Adrenal gland (tissue), 9 donors: ENCODE measurements at regions not wholly inside any gene's neighbourhood (a gene's known extent, or its start where the extent isn't known, plus 50 kb on each side); places are given as distances from the start of the nearest gene placed in this dataset.

ENCODE experiments used
- DNase-seq, 7 donors: peaks; one replicate each; pipeline ENCODE4 v3.0.0-alpha.2; 2019 to 2020
- H3K27ac ChIP-seq, 5 donors: fragments of 200-600 bp; sonication (generic) in 4 of 5; 1 replicate in 3 of 5; 2 replicates in 2 of 5; pipeline versions ENCODE4 v1.5.1 to v1.8.0; 2016 to 2020; ENCODE audit warnings: mild to moderate bottlenecking in 1 of 5
- H3K27me3 ChIP-seq: fragments of 200-600 bp; 2 replicates; pipeline ENCODE4 v1.8.0; 2021
- H3K36me3 ChIP-seq, 2 donors: fragments of 200-600 bp; replicated peaks in 1 of 2; 1 replicate in 1 of 2; 2 replicates in 1 of 2; pipeline versions ENCODE4 v1.5.1 to v1.8.0; 2018 to 2022
- H3K4me1 ChIP-seq, 2 donors: fragments of 200-600 bp; replicated peaks in 1 of 2; 1 replicate in 1 of 2; 2 replicates in 1 of 2; pipeline versions ENCODE4 v1.5.1 to v1.8.0; 2018 to 2021
- H3K4me3 ChIP-seq, 4 donors: fragments of 200-600 bp; sonication (generic) in 3 of 4; one replicate each; pipeline ENCODE4 v1.5.1; 2016 to 2018
- H3K9me3 ChIP-seq, 3 donors: fragments of 200-600 bp; sonication (generic) in 1 of 3; replicated peaks in 1 of 3; 1 replicate in 2 of 3; 2 replicates in 1 of 3; pipeline versions ENCODE4 v1.5.1 to v1.8.0; 2016 to 2021
- POLR2A ChIP-seq, 2 donors: fragments of 450-650 bp; IDR thresholded peaks; one replicate each; pipeline ENCODE4 v1.6.1; 2017; ENCODE audit warnings: antibody characterized with exemption in 2 of 2, mild to moderate bottlenecking in 2 of 2, moderate library complexity in 1 of 2
- WGBS, 4 donors: extraction: QIAGEN DNeasy Blood & Tissue Kit in 2 of 4; methylation state at CpG; one replicate each; pipeline versions ENCODE4 v1.1.5 to v1.1.7; 2013 to 2017; 5-methylcytosine and 5-hydroxymethylcytosine counted together
- intact Hi-C, 2 donors: fragments of 100-400 bp; cut with DNase I; formaldehyde crosslinking; loops; one replicate each; pipeline versions ENCODE4 v1.14.1 to v1.15.0; 2022 to 2023
- TF ChIP-seq, protein P1 (sequence below), 6 experiments: fragments of 450-650 bp in 4 of 6; fragments of 200-600 bp in 2 of 6; sonication (generic) in 1 of 6; IDR thresholded peaks; 1 replicate in 5 of 6; 2 replicates in 1 of 6; pipeline versions ENCODE4 v1.5.1 to v1.8.0; 2016 to 2021; ENCODE audit warnings: antibody characterized with exemption in 6 of 6, mild to moderate bottlenecking in 2 of 6, moderate library complexity in 1 of 6
- donor health status: healthy with polysubstance abuse.
- donor health status: Bipolar disorder and iron deficiency.
- donor health status: DM: yes; HTN: yes; CAD: no.
- donor health status: DM: no; HTN: no; CAD: no.
- donor health status: DM: no; HTN: no; CAD: no.

DNA sequence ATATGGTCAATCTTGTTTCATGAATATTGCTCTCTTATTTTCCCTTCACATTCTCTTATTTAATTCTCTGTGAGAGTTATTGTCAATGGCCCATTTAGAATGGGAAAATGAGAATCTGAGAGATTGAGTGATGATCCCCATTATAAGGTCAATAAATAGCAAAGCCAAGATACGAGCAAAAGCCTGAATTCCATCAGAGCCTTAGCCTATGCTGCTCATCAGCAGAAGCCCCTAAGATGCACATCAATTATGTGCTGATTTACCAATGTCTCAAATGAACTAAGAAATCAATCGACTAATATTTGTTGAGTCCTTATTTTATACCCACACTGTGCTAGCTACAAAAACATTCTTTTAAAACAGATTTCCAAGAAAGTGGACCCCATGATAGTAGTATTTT, 330.8 kb upstream of the DDI1 start:
- Histone ChIP-seq H3K4me1 (peaks cover 0 to 6% of the 10 kb centered on the region in 2 donors), H3K9me3 (no peaks in the 10 kb centered on the region), H3K27me3 (no peaks in the 10 kb centered on the region), H3K27ac (no peak overlapping the region), H3K36me3 (no peaks in the 10 kb centered on the region), H3K4me3 (no peak overlapping the region)
- WGBS, 4 donors = 86 to 94% (median 92%) methylated on average over 2 of the region's 2 CpGs
- intact Hi-C loops = no loop called here
- DNase-seq = no peak
- TF ChIP-seq POLR2A (IDR thresholded peaks at IDR 0.05) = no peak
- TF ChIP-seq, protein P1, sequence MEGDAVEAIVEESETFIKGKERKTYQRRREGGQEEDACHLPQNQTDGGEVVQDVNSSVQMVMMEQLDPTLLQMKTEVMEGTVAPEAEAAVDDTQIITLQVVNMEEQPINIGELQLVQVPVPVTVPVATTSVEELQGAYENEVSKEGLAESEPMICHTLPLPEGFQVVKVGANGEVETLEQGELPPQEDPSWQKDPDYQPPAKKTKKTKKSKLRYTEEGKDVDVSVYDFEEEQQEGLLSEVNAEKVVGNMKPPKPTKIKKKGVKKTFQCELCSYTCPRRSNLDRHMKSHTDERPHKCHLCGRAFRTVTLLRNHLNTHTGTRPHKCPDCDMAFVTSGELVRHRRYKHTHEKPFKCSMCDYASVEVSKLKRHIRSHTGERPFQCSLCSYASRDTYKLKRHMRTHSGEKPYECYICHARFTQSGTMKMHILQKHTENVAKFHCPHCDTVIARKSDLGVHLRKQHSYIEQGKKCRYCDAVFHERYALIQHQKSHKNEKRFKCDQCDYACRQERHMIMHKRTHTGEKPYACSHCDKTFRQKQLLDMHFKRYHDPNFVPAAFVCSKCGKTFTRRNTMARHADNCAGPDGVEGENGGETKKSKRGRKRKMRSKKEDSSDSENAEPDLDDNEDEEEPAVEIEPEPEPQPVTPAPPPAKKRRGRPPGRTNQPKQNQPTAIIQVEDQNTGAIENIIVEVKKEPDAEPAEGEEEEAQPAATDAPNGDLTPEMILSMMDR (IDR thresholded peaks at IDR 0.05) = no peak

DNA sequence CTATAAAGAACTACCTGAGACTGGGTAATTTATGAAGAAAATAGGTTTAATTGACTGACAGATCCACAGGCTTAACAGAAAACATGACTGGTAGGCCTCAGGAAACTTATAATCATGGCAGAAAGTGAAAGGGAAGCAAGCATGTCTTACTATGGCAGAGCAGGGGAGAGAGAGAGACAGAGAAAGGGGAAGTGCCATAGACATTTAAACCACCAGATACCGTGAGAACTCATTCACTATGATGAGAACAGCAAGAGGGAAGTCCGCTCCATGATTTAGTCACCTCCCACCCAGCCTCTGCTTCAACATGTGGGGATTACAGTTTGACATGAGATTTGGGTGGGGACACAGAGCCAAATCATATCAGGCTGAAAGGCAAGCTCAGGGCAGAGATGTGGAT, 327.1 kb upstream of the DDI1 start:
- Histone ChIP-seq H3K27me3 (no peaks in the 10 kb centered on the region), H3K27ac (no peak overlapping the region), H3K9me3 (no peaks in the 10 kb centered on the region), H3K4me1 (no peaks in the 10 kb centered on the region), H3K36me3 (no peaks in the 10 kb centered on the region), H3K4me3 (no peak overlapping the region)
- no peak for DNase-seq
- 39 to 52% (median 48%) methylated on average over 2 of the region's 2 CpGs for WGBS, 4 donors
- TF ChIP-seq POLR2A (IDR thresholded peaks at IDR 0.05) = no peak
- TF ChIP-seq, protein P1 (IDR thresholded peaks at IDR 0.05) = no peak
- intact Hi-C loops = no loop called here

DNA sequence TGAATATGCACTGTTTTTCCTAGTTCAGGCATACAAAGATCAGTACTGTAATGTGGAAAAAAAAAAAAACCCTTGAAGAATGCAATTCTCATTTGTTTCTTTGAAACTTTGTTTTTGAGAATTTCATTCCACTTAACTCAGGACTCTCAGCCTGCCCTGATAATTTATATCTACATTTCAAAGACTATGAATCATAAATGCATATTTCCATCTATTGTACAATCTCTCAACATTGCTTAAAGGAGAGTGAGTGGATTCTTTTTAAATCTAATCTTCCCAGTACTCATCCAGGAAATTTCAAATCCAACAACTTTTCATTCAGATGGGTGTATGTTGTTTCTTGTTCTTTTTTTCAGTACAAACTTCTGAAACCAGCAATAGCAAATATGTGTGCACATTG, 322.2 kb upstream of the DDI1 start:
- no peak overlapping the region for H3K27ac ChIP-seq
- no peaks in the 10 kb centered on the region for H3K9me3 ChIP-seq
- H3K36me3 ChIP-seq = no peaks in the 10 kb centered on the region
- intact Hi-C loops = no loop called here
- no peaks in the 10 kb centered on the region for H3K4me1 ChIP-seq
- H3K27me3 ChIP-seq = no peaks in the 10 kb centered on the region
- TF ChIP-seq, protein P1 (IDR thresholded peaks at IDR 0.05) = no peak
- no peak for TF ChIP-seq POLR2A (IDR thresholded peaks at IDR 0.05)
- H3K4me3 ChIP-seq = no peak overlapping the region
- DNase-seq = no peak

DNA sequence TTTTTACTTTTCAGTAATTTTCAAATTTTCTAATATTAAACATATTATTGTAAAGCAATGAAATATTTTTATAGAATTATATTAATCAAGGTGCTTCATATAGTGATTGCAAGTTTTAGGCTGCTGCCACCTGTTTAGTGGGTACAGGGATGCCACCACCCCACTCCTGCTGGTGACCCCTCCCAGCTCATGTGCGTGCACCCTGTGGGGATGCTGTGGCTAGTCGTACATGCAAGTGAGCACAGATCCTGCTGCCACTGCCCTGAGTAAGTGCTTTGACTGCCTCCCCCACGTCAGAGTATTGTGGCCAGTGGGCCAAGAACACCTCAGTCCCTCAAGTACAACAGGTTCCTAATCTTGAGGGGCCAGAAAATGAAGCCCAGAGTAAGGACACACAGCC, 320.1 kb upstream of the DDI1 start:
- H3K27ac ChIP-seq = no peak overlapping the region
- 64 to 87% (median 85%) methylated on average over 3 of the region's 3 CpGs for WGBS, 4 donors
- H3K4me1 ChIP-seq = no peaks in the 10 kb centered on the region
- H3K9me3 ChIP-seq = no peaks in the 10 kb centered on the region
- intact Hi-C loops = no loop called here
- H3K27me3 ChIP-seq = no peaks in the 10 kb centered on the region
- H3K4me3 ChIP-seq = no peak overlapping the region
- DNase-seq = no peak
- no peaks in the 10 kb centered on the region for H3K36me3 ChIP-seq
- TF ChIP-seq, protein P1 (IDR thresholded peaks at IDR 0.05) = no peak
- no peak for TF ChIP-seq POLR2A (IDR thresholded peaks at IDR 0.05)
